Psoas muscle (tissue), 7 donors: ENCODE measurements at regions not wholly inside any gene's neighbourhood (a gene's known extent, or its start where the extent isn't known, plus 50 kb on each side); places are given as distances from the start of the nearest gene placed in this dataset.

Source experiments
- ATAC-seq, 4 donors: fragments of 200-7000 bp; cut with Tn5 transposase; one replicate each; pipeline ENCODE4 v1.9.1; 2020; ENCODE audit warnings: moderate library complexity in 3 of 4, mild to moderate bottlenecking in 2 of 4
- DNase-seq, 2 donors: peaks; one replicate each; pipeline ENCODE4 v3.0.0-alpha.2; 2020
- H3K27ac ChIP-seq: fragments of 200-600 bp; one replicate; pipeline ENCODE4 v1.8.0; 2022
- H3K27me3 ChIP-seq, 3 donors: fragments of 200-600 bp in 1 of 3; one replicate each; pipeline versions ENCODE4 v1.6.1 to v1.8.0; 2013 to 2022; ENCODE audit warnings: low read length in 2 of 3, mild to moderate bottlenecking in 2 of 3, moderate library complexity in 1 of 3; ENCODE audit not compliant: insufficient read depth in 3 of 3
- H3K36me3 ChIP-seq, 2 donors: fragments of 200-600 bp in 1 of 2; one replicate each; pipeline versions ENCODE4 v1.6.1 to v1.8.0; 2013 to 2022; ENCODE audit warnings: low read depth in 1 of 2, mild to moderate bottlenecking in 1 of 2, moderate library complexity in 1 of 2; ENCODE audit not compliant: insufficient read depth in 1 of 2
- H3K4me1 ChIP-seq: fragments of 200-600 bp; one replicate; pipeline ENCODE4 v1.8.0; 2022
- H3K4me3 ChIP-seq: fragments of 200-600 bp; one replicate; pipeline ENCODE4 v1.8.0; 2022; ENCODE audit warnings: mild to moderate bottlenecking
- H3K9me3 ChIP-seq: fragments of 200-600 bp; one replicate; pipeline ENCODE4 v1.8.0; 2022
- CTCF ChIP-seq: fragments of 200-600 bp; IDR thresholded peaks from one replicate; pipeline ENCODE4 v1.8.0; 2022; ENCODE audit warnings: antibody characterized with exemption
- WGBS, 3 donors: extraction: QIAGEN DNeasy Blood & Tissue Kit; methylation state at CpG; one replicate each; pipeline versions ENCODE4 v1.1.6 to v1.1.7; 2013; 5-methylcytosine and 5-hydroxymethylcytosine counted together
- intact Hi-C, 2 donors: fragments of 100-400 bp; cut with DNase I; formaldehyde crosslinking; loops; one replicate each; pipeline versions ENCODE4 v1.11.0 to v1.14.2; 2022
- donor health status: healthy with polysubstance abuse.
- donor health status: DM: no; HTN: no; CAD: no; lungs with moderate emphysema.
- donor health status: Bipolar disorder and iron deficiency.
- donor health status: healthy.
- donor health status: DM: yes; HTN: yes; CAD: no.
- donor health status: DM: no; HTN: no; CAD: no.
- donor health status: DM: yes; HTN: yes; CAD: no.

GRCh38 chr9:31372799-31373587 lies 1011.5 kb upstream of the ACO1 start:
- no peak for TF ChIP-seq CTCF
- intact Hi-C loops = no loop called here
- H3K4me1 ChIP-seq = no peaks in the 10 kb centered on the region
- DNase-seq (no peak), ATAC-seq (no peak)
- H3K27me3 ChIP-seq = no peaks in the 10 kb centered on the region
- WGBS, 3 donors = 84 to 89% (median 85%) methylated on average over 7 of the region's 7 CpGs
- H3K27ac ChIP-seq = no peak overlapping the region
- no peaks in the 10 kb centered on the region for H3K36me3 ChIP-seq
- H3K9me3 ChIP-seq = no peaks in the 10 kb centered on the region
- no peak overlapping the region for H3K4me3 ChIP-seq

GRCh38 chr9:31377358-31377757 lies 1007.1 kb upstream of the ACO1 start:
- Histone ChIP-seq H3K9me3 (no peaks in the 10 kb centered on the region), H3K27ac (no peak overlapping the region), H3K4me1 (no peaks in the 10 kb centered on the region), H3K27me3 (no peaks in the 10 kb centered on the region), H3K4me3 (no peak overlapping the region), H3K36me3 (no peaks in the 10 kb centered on the region)
- 68 to 76% (median 69%) methylated on average over 4 of the region's 4 CpGs for WGBS, 3 donors
- intact Hi-C loops = no loop called here
- ATAC-seq (no peak), DNase-seq (no peak)
- TF ChIP-seq CTCF = no peak

- H3K36me3 ChIP-seq = no peaks in the 10 kb centered on the region
- DNase-seq (no peak), ATAC-seq (no peak)
- H3K4me3 ChIP-seq = no peak overlapping the region
- WGBS, 3 donors = 91 to 95% (median 95%) methylated on average over 1 of the region's 1 CpG
- H3K27me3 ChIP-seq = no peaks in the 10 kb centered on the region
- H3K4me1 ChIP-seq = no peaks in the 10 kb centered on the region
- no peaks in the 10 kb centered on the region for H3K9me3 ChIP-seq
- intact Hi-C loops = no loop called here
- no peak for TF ChIP-seq CTCF
- no peak overlapping the region for H3K27ac ChIP-seq
These were observed 995.8 kb upstream of the ACO1 start for GRCh38 chr9:31388660-31389059.

GRCh38 chr9:31389075-31389474 lies 995.4 kb upstream of the ACO1 start:
- Histone ChIP-seq H3K27me3 (no peaks in the 10 kb centered on the region), H3K4me3 (no peak overlapping the region), H3K9me3 (no peaks in the 10 kb centered on the region), H3K36me3 (no peaks in the 10 kb centered on the region), H3K4me1 (no peaks in the 10 kb centered on the region), H3K27ac (no peak overlapping the region)
- intact Hi-C loops = no loop called here
- no peak for ATAC-seq
- no peak for DNase-seq
- no peak for TF ChIP-seq CTCF
- WGBS, 3 donors = 74 to 79% (median 78%) methylated on average over 3 of the region's 3 CpGs
